ENCODE measurements at regions not wholly inside any gene's neighbourhood (a gene's known extent, or its start where the extent isn't known, plus 50 kb on each side); places are given as distances from the start of the nearest gene placed in this dataset.

DNA sequence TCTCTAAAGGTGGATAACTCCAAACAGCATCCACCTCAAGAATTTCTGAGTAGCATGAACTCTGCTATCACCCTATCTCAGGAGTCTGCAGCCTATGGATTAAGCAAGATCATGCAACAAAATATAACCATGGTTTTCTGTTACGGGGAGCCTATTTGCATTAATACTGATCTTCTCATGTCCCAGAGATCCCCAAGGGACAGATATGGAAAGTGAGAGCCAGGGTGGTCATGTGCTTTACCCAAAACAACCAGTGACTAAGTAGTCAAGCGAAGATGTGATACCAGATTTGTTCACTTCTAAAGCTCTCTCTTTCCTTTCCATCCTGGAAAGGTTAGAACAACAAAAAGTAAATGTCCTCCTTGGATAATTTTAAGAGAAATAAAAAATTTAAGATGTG lies 125.1 kb downstream of the PRRX1 start:
- DNase-seq (ENCODE audit: low spot score) = no peak
- H3K4me3 ChIP-seq = no peak overlapping the region
- no peak overlapping the region for H3K27ac ChIP-seq
- H3K9me3 ChIP-seq = no peaks in the 10 kb centered on the region
- no peak for ATAC-seq (ENCODE audit: insufficient number of reproducible peaks, low FRiP score, low read depth)
- no peaks in the 10 kb centered on the region for H3K36me3 ChIP-seq
- no peaks in the 10 kb centered on the region for H3K27me3 ChIP-seq (replicated peaks; ENCODE audit: insufficient read depth)
- TF ChIP-seq, protein P1, sequence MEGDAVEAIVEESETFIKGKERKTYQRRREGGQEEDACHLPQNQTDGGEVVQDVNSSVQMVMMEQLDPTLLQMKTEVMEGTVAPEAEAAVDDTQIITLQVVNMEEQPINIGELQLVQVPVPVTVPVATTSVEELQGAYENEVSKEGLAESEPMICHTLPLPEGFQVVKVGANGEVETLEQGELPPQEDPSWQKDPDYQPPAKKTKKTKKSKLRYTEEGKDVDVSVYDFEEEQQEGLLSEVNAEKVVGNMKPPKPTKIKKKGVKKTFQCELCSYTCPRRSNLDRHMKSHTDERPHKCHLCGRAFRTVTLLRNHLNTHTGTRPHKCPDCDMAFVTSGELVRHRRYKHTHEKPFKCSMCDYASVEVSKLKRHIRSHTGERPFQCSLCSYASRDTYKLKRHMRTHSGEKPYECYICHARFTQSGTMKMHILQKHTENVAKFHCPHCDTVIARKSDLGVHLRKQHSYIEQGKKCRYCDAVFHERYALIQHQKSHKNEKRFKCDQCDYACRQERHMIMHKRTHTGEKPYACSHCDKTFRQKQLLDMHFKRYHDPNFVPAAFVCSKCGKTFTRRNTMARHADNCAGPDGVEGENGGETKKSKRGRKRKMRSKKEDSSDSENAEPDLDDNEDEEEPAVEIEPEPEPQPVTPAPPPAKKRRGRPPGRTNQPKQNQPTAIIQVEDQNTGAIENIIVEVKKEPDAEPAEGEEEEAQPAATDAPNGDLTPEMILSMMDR (IDR thresholded peaks at IDR 0.05) = no peak
- H3K4me1 ChIP-seq (ENCODE audit: control insufficient read depth in 1 of 2, low read depth in 2 of 2) = peaks cover 0 to 21% of the 10 kb centered on the region in 2 donors

DNA sequence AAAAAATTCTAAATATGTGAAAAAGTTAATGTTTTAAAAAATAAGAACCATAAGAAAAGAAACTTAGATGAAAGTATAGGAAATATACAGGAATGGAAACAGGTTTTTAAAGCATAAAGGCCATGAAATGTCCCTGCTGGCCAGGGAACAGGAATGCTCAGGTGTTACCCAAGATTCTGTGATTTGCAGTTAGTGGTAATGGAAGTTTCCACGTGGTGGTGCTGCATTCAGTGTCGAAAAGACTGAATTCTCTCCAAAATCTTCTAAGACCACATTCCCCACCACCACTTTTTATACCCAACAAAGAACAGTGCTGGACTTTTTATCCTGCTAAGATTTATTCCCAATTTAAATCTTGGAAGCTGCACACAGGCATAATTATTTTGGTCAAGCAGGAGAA lies 126.2 kb downstream of the PRRX1 start:
- H3K4me1 ChIP-seq (ENCODE audit: control insufficient read depth in 1 of 2, low read depth in 2 of 2) = peaks cover 0 to 21% of the 10 kb centered on the region in 2 donors
- no peak overlapping the region for H3K27ac ChIP-seq
- H3K4me3 ChIP-seq = no peak overlapping the region
- no peaks in the 10 kb centered on the region for H3K36me3 ChIP-seq
- ATAC-seq (ENCODE audit: insufficient number of reproducible peaks, low FRiP score, low read depth) = no peak
- no peaks in the 10 kb centered on the region for H3K9me3 ChIP-seq
- no peaks in the 10 kb centered on the region for H3K27me3 ChIP-seq (replicated peaks; ENCODE audit: insufficient read depth)
- TF ChIP-seq, protein P1 (IDR thresholded peaks at IDR 0.05) = no peak
- no peak for DNase-seq (ENCODE audit: low spot score)

DNA sequence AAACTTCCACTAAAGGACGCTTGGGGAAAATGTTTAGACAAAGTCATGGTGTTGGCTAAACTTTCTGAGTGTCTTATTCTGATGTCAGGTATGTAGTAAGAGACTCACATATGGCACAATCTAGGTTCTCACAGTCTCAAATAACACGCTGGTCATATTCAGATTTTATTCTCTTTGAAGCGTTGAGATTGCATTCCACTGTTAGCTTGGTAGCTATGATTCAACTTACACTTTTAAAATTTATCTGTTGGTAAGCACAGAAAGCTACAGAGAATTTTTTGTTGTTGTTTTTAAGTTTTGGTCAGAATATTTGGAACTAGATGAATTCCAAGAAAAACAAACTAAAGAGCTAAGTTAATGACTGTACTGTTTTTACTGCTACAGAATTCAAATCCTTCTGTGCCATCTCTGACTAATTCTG lies 126.7 kb downstream of the PRRX1 start:
- DNase-seq (ENCODE audit: low spot score) (no peak), ATAC-seq (ENCODE audit: insufficient number of reproducible peaks, low FRiP score, low read depth) (no peak)
- Histone ChIP-seq H3K27me3 (replicated peaks; ENCODE audit: insufficient read depth) (no peaks in the 10 kb centered on the region), H3K27ac (no peak overlapping the region), H3K36me3 (no peaks in the 10 kb centered on the region), H3K4me1 (ENCODE audit: control insufficient read depth in 1 of 2, low read depth in 2 of 2) (peaks cover 0 to 21% of the 10 kb centered on the region in 2 donors), H3K9me3 (no peaks in the 10 kb centered on the region), H3K4me3 (no peak overlapping the region)
- TF ChIP-seq, protein P1 (IDR thresholded peaks at IDR 0.05) = no peak

DNA sequence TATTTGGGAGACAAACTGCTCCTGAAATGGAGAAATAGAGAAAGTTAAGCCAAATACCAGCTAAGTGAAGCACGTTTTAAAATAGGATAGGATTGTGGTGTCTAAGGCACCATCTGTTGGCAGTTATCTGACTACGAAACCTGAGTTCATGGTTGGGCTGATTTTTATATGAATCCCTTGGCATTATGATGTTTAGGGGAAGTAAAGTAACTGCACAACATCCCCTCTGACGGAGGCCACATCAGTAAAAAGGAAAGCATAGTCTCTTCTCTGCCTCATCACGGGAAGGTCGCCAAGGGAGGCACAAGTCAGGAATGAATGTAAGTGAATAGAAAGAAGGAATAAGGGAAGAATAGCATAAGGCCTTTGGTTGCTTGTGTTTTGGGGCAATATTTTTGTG lies 128.0 kb downstream of the PRRX1 start:
- Histone ChIP-seq H3K27ac (no peak overlapping the region), H3K27me3 (replicated peaks; ENCODE audit: insufficient read depth) (no peaks in the 10 kb centered on the region), H3K4me3 (no peak overlapping the region), H3K36me3 (no peaks in the 10 kb centered on the region), H3K4me1 (ENCODE audit: control insufficient read depth in 1 of 2, low read depth in 2 of 2) (peaks cover 0 to 21% of the 10 kb centered on the region in 2 donors), H3K9me3 (no peaks in the 10 kb centered on the region)
- TF ChIP-seq, protein P1 (IDR thresholded peaks at IDR 0.05) = no peak
- DNase-seq (ENCODE audit: low spot score) = no peak
- no peak for ATAC-seq (ENCODE audit: insufficient number of reproducible peaks, low FRiP score, low read depth)

DNA sequence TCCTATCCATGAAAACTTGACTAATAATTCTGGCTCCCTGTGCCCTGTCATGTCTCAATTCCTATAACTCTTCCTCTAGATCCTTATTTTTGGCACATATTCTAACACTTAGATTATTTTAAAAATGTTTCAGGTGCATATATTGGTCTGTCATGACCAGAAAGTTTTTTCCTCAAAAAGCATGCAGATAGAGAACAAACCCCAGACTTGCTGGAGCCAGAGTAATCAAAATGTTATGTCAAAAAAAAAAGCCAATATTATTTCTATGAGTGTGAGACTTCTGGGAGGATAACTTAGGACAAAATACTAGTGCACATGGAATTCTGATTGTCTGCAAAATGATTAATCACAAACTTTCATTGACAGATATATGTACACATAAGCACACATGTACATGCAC lies 135.1 kb upstream of the MROH9 start:
- TF ChIP-seq, protein P1 (IDR thresholded peaks at IDR 0.05) = no peak
- H3K4me3 ChIP-seq = no peak overlapping the region
- H3K9me3 ChIP-seq = no peaks in the 10 kb centered on the region
- no peak overlapping the region for H3K27ac ChIP-seq
- no peaks in the 10 kb centered on the region for H3K36me3 ChIP-seq
- ATAC-seq (ENCODE audit: insufficient number of reproducible peaks, low FRiP score, low read depth) = no peak
- H3K4me1 ChIP-seq (ENCODE audit: control insufficient read depth in 1 of 2, low read depth in 2 of 2) = peaks cover 0 to under 1% of the 10 kb centered on the region in 2 donors
- H3K27me3 ChIP-seq (replicated peaks; ENCODE audit: insufficient read depth) = no peaks in the 10 kb centered on the region
- no peak for DNase-seq (ENCODE audit: low spot score)
